ENCODE measurements at regions not wholly inside any gene's neighbourhood (a gene's known extent, or its start where the extent isn't known, plus 50 kb on each side); places are given as distances from the start of the nearest gene placed in this dataset.

DNA sequence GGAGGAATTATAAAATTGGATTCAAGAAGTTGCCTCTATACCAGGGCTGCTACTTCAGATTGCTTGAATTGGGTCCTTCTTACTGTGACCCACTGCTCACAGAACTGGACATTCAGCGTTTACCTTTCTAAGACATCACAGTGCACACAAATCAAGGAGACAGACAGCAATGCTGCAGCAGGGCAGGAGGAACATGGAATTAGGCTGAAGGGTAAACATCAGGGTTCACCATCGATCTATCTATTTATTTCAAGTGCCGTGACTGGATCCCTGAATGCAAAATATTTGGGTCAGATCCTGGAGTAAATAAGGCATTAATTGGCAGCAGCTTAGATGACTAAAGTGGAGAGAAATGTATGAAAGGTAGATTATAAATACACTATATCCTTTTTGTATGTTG lies 76.9 kb upstream of the HMGA2 start:
- H3K4me1 ChIP-seq = no peaks in the 10 kb centered on the region
- H3K27me3 ChIP-seq = no peaks in the 10 kb centered on the region
- no peak for DNase-seq
- no peak overlapping the region for H3K4me3 ChIP-seq
- intact Hi-C loops (cut with DNase I; ENCODE audit: low total_unique reads) = no loop called here
- no peak overlapping the region for H3K27ac ChIP-seq
- TF ChIP-seq POLR2A (IDR thresholded peaks at IDR 0.05) = no peak
- TF ChIP-seq, protein P1, sequence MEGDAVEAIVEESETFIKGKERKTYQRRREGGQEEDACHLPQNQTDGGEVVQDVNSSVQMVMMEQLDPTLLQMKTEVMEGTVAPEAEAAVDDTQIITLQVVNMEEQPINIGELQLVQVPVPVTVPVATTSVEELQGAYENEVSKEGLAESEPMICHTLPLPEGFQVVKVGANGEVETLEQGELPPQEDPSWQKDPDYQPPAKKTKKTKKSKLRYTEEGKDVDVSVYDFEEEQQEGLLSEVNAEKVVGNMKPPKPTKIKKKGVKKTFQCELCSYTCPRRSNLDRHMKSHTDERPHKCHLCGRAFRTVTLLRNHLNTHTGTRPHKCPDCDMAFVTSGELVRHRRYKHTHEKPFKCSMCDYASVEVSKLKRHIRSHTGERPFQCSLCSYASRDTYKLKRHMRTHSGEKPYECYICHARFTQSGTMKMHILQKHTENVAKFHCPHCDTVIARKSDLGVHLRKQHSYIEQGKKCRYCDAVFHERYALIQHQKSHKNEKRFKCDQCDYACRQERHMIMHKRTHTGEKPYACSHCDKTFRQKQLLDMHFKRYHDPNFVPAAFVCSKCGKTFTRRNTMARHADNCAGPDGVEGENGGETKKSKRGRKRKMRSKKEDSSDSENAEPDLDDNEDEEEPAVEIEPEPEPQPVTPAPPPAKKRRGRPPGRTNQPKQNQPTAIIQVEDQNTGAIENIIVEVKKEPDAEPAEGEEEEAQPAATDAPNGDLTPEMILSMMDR (IDR thresholded peaks at IDR 0.05) = no peak
- H3K36me3 ChIP-seq = no peaks in the 10 kb centered on the region
- H3K9me3 ChIP-seq = no peaks in the 10 kb centered on the region

DNA sequence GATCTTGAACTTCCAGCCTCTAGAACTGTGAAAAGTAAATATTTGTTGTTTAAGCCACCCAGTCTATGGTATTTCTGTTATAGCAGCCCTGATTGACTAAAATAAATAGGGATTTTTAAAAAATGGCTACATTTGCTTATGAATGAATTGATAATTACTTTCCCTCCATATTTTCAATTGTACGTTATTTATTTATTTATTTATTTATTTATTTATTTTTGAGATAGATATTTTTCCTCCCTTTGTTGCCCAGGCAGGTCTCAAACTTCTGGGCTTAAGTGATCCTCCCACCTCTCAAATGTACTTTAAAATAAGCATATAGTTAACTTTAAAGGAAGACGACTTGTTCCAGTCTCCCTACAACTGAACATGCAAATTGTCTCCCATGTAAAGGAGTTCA lies 76.0 kb upstream of the HMGA2 start:
- intact Hi-C loops (cut with DNase I; ENCODE audit: low total_unique reads) = no loop called here
- Histone ChIP-seq H3K4me3 (no peak overlapping the region), H3K27me3 (no peaks in the 10 kb centered on the region), H3K27ac (no peak overlapping the region), H3K36me3 (no peaks in the 10 kb centered on the region), H3K9me3 (no peaks in the 10 kb centered on the region), H3K4me1 (no peaks in the 10 kb centered on the region)
- TF ChIP-seq, protein P1 (IDR thresholded peaks at IDR 0.05) = no peak
- no peak for TF ChIP-seq POLR2A (IDR thresholded peaks at IDR 0.05)
- DNase-seq = no peak

DNA sequence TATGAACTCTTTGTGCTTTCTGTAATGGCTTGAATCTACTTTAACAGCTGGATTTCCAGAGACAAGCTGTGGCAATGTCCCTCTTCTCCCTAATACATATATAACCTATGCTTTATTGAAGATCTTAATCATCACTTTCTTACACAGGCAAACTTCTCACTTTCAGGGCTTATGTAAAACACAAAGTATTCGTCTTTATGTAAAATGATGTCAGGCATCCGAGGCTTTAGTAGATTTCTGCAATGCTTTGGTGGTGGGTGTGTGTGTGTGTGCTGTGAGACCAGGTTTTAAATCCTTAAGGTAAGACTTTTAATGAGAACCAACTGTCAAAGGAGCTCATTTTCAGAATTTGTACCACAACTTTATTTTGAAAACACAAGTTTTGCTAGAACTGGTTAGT lies 70.0 kb upstream of the HMGA2 start:
- no peak overlapping the region for H3K4me3 ChIP-seq
- no peaks in the 10 kb centered on the region for H3K27me3 ChIP-seq
- no peak for TF ChIP-seq POLR2A (IDR thresholded peaks at IDR 0.05)
- TF ChIP-seq, protein P1 (IDR thresholded peaks at IDR 0.05) = no peak
- H3K36me3 ChIP-seq = no peaks in the 10 kb centered on the region
- H3K27ac ChIP-seq = no peak overlapping the region
- intact Hi-C loops (cut with DNase I; ENCODE audit: low total_unique reads) = no loop called here
- H3K9me3 ChIP-seq = no peaks in the 10 kb centered on the region
- no peaks in the 10 kb centered on the region for H3K4me1 ChIP-seq
- DNase-seq = no peak

DNA sequence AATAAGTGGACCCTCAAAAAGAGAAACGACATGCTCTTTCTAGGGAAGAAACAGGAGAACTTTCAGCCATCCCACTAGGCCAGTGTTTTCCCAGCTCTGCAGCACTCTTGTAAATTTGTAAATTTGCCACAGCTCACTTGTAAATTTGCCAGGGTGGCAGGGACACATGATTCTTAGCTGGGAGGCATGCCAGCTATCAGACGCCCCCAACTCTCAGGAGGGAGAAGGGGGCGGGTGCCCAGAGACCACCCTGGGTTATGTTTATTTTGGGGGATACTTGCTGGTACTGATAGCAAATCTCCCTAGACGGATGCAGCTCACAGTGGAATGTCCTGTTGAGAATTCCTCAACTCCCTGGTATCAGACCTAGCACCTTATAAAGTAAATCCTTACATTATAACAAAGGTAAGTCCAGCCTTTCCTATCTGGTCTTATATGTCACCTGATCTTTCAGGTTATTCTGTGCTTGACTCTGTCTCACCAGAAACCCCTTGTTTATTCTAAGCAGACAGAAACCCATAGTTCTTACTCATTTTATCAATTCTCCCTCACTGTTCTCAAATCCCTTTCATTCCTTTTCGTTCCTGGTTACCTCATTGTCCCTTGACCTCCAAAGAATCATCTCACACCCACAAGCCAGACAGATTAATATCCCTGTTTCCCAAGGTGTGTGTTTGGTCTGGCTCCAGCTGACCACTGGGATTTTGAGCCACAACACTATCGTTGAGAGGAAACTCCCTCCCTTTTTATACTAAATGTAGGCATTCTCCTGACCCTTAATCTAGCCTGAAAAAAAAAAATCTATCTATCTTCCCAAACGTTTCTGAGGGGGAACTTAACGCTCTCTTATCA lies 69.3 kb upstream of the HMGA2 start:
- Histone ChIP-seq H3K27ac (no peak overlapping the region), H3K27me3 (no peaks in the 10 kb centered on the region), H3K36me3 (no peaks in the 10 kb centered on the region), H3K4me1 (no peaks in the 10 kb centered on the region), H3K4me3 (no peak overlapping the region), H3K9me3 (no peaks in the 10 kb centered on the region)
- TF ChIP-seq POLR2A (IDR thresholded peaks at IDR 0.05) = no peak
- TF ChIP-seq, protein P1 (IDR thresholded peaks at IDR 0.05) = no peak
- DNase-seq = no peak
- intact Hi-C loops (cut with DNase I; ENCODE audit: low total_unique reads) = no loop called here

- Histone ChIP-seq H3K27ac (no peak overlapping the region), H3K4me1 (no peaks in the 10 kb centered on the region), H3K27me3 (no peaks in the 10 kb centered on the region), H3K4me3 (no peak overlapping the region), H3K9me3 (no peaks in the 10 kb centered on the region), H3K36me3 (no peaks in the 10 kb centered on the region)
- TF ChIP-seq, protein P1 (IDR thresholded peaks at IDR 0.05) = no peak
- no peak for DNase-seq
- intact Hi-C loops (cut with DNase I; ENCODE audit: low total_unique reads) = no loop called here
These were observed 68.7 kb upstream of the HMGA2 start for GRCh38 chr12:65755596-65755978.

Data from uterus (tissue), 3 donors.